NCI-H128 (cell line): ENCODE measurements at regions not wholly inside any gene's neighbourhood (a gene's known extent, or its start where the extent isn't known, plus 50 kb on each side); places are given as distances from the start of the nearest gene placed in this dataset.
"Not testable (repeated sequence)": the region's sequence is repeated elsewhere in the genome, so short reads cannot be mapped to it uniquely, and the experiment has no call there.

ENCODE experiments used
- DNase-seq: peaks from one replicate; lab custom pipeline; 2025; ENCODE audit not compliant: unreplicated experiment; lab: John Stamatoyannopoulos, UW

GRCh38 chr4:26044524-26044923 lies 130.5 kb downstream of the SMIM20 start:
- DNase-seq, result no peak

GRCh38 chr4:26044983-26045382 lies 131.0 kb downstream of the SMIM20 start:
- no peak for DNase-seq

GRCh38 chr4:26047795-26048194 lies 133.8 kb downstream of the SMIM20 start:
- DNase-seq, result no peak

- no peak for DNase-seq
Observed at GRCh38 chr4:26048378-26048882, 134.4 kb downstream of the SMIM20 start.

- DNase-seq, result no peak
Observed at GRCh38 chr4:26048950-26049349, 134.9 kb downstream of the SMIM20 start.

GRCh38 chr4:26049447-26049846 lies 135.4 kb downstream of the SMIM20 start:
- DNase-seq, result no peak

GRCh38 chr4:26050212-26050643 lies 136.2 kb downstream of the SMIM20 start:
- DNase-seq, result no peak

- no peak for DNase-seq
Observed at GRCh38 chr4:26050671-26051070, 136.7 kb downstream of the SMIM20 start.

- DNase-seq, result no peak
Observed at GRCh38 chr4:26051240-26051639, 137.2 kb downstream of the SMIM20 start.

- DNase-seq, result no peak
Observed at GRCh38 chr4:26052663-26053541, 138.9 kb downstream of the SMIM20 start.

GRCh38 chr4:26053761-26054160 lies 139.7 kb downstream of the SMIM20 start:
- no peak for DNase-seq

- DNase-seq, result no peak
Observed at GRCh38 chr4:26055855-26056254, 141.8 kb downstream of the SMIM20 start.

- no peak for DNase-seq
Observed at GRCh38 chr4:26056406-26056805, 142.4 kb downstream of the SMIM20 start.

GRCh38 chr4:26057839-26058238 lies 143.8 kb downstream of the SMIM20 start:
- not testable (repeated sequence) for DNase-seq

GRCh38 chr4:26058537-26058936 lies 144.5 kb downstream of the SMIM20 start:
- DNase-seq, result no peak

GRCh38 chr4:26059391-26060154 lies 145.6 kb downstream of the SMIM20 start:
- DNase-seq, result no peak

- no peak for DNase-seq
Observed at GRCh38 chr4:26060286-26060685, 146.3 kb downstream of the SMIM20 start.

- no peak for DNase-seq
Observed at GRCh38 chr4:26061248-26061986, 147.4 kb downstream of the SMIM20 start.

GRCh38 chr4:26062215-26062614 lies 148.2 kb downstream of the SMIM20 start:
- no peak for DNase-seq

GRCh38 chr4:26064009-26064408 lies 150.0 kb downstream of the SMIM20 start:
- not testable (repeated sequence) for DNase-seq

GRCh38 chr4:26065833-26066232 lies 151.8 kb downstream of the SMIM20 start:
- no peak for DNase-seq
